ENCODE measurements at regions not wholly inside any gene's neighbourhood (a gene's known extent, or its start where the extent isn't known, plus 50 kb on each side); places are given as distances from the start of the nearest gene placed in this dataset.

GRCh38 chr5:56479696-56480077 lies 246.6 kb upstream of the ANKRD55 start:
- TF ChIP-seq, protein P1, sequence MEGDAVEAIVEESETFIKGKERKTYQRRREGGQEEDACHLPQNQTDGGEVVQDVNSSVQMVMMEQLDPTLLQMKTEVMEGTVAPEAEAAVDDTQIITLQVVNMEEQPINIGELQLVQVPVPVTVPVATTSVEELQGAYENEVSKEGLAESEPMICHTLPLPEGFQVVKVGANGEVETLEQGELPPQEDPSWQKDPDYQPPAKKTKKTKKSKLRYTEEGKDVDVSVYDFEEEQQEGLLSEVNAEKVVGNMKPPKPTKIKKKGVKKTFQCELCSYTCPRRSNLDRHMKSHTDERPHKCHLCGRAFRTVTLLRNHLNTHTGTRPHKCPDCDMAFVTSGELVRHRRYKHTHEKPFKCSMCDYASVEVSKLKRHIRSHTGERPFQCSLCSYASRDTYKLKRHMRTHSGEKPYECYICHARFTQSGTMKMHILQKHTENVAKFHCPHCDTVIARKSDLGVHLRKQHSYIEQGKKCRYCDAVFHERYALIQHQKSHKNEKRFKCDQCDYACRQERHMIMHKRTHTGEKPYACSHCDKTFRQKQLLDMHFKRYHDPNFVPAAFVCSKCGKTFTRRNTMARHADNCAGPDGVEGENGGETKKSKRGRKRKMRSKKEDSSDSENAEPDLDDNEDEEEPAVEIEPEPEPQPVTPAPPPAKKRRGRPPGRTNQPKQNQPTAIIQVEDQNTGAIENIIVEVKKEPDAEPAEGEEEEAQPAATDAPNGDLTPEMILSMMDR (IDR thresholded peaks at IDR 0.05), result no peak
- no peak for TF ChIP-seq POLR2A (IDR thresholded peaks at IDR 0.05)

Measured in uterus (tissue), 2 donors.